CD4-positive, alpha-beta T cell treated with Interleukin-15 for 1 hour (primary cell): ENCODE measurements at regions not wholly inside any gene's neighbourhood (a gene's known extent, or its start where the extent isn't known, plus 50 kb on each side); places are given as distances from the start of the nearest gene placed in this dataset.
A peak's percentile ranks its signal among the peaks of the same experiment; 100 is the strongest.

Experiments used
- DNase-seq: peaks from one replicate; pipeline ENCODE4 v3.0.0-alpha.2; 2020

GRCh38 chr20:50259705-50260478 lies 69.3 kb downstream of the CEBPB start:
- peak; percentile 50 for DNase-seq

- peak; percentile 61 for DNase-seq
Measured at GRCh38 chr20:50260479-50261221, 70.0 kb downstream of the CEBPB start.

- DNase-seq = no peak
Measured at GRCh38 chr20:50261471-50262212, 71.0 kb downstream of the CEBPB start.

- no peak for DNase-seq
Measured at GRCh38 chr20:50263831-50264230, 73.2 kb downstream of the CEBPB start.

- no peak for DNase-seq
Measured at GRCh38 chr20:50264534-50265145, 74.0 kb downstream of the CEBPB start.

GRCh38 chr20:50265245-50265946 lies 74.8 kb downstream of the CEBPB start:
- no peak for DNase-seq

- no peak for DNase-seq
Measured at GRCh38 chr20:50266293-50267040, 75.8 kb downstream of the CEBPB start.

GRCh38 chr20:50267041-50267865 lies 76.6 kb downstream of the CEBPB start:
- DNase-seq = no peak

GRCh38 chr20:50267866-50268219 lies 77.2 kb downstream of the CEBPB start:
- DNase-seq = no peak

- no peak for DNase-seq
Measured at GRCh38 chr20:50269091-50270033, 78.7 kb downstream of the CEBPB start.

GRCh38 chr20:50270034-50270395 lies 79.4 kb downstream of the CEBPB start:
- DNase-seq = no peak

- peak; percentile 73 for DNase-seq
Measured at GRCh38 chr20:50270569-50270968, 79.9 kb downstream of the CEBPB start.

GRCh38 chr20:50271176-50271575 lies 80.5 kb downstream of the CEBPB start:
- no peak for DNase-seq

GRCh38 chr20:50271612-50272011 lies 81.0 kb downstream of the CEBPB start:
- DNase-seq = no peak

- peak; percentile 66 for DNase-seq
Measured at GRCh38 chr20:50272030-50272723, 81.5 kb downstream of the CEBPB start.

- DNase-seq = no peak
Measured at GRCh38 chr20:50272724-50273446, 82.3 kb downstream of the CEBPB start.

- DNase-seq = peak; percentile 44
Measured at GRCh38 chr20:50273601-50274491, 83.2 kb downstream of the CEBPB start.
